Neural cell (in vitro differentiated cells): ENCODE measurements at regions not wholly inside any gene's neighbourhood (a gene's known extent, or its start where the extent isn't known, plus 50 kb on each side); places are given as distances from the start of the nearest gene placed in this dataset.

Experiments
- H2AFZ ChIP-seq: fragments of 200-600, 300-800 bp; sonication (generic), shearing (Covaris generic); 2 replicates; pipeline ENCODE4 v1.6.0; 2014; ENCODE audit warnings: low read depth, mild to moderate bottlenecking, antibody characterized with exemption, low read length, moderate library complexity
- H3F3A ChIP-seq: fragments of 200-600 bp; shearing (Covaris generic); 2 replicates; pipeline ENCODE4 v1.6.1; 2016; ENCODE audit warnings: mild to moderate bottlenecking, moderate library complexity, mixed read lengths, antibody characterized with exemption, low read length; ENCODE audit not compliant: insufficient read depth, poor library complexity, severe bottlenecking
- H3K27ac ChIP-seq: fragments of 200-600, 300-800 bp; sonication (generic), shearing (Covaris generic); 2 replicates; pipeline ENCODE4 v1.5.1; 2014; ENCODE audit warnings: mild to moderate bottlenecking, low read length, moderate library complexity
- H3K27me3 ChIP-seq: fragments of 300-800, 200-600 bp; sonication (generic), shearing (Covaris generic); 2 replicates; pipeline ENCODE4 v1.6.0; 2014; ENCODE audit warnings: mild to moderate bottlenecking, low read depth, low read length, moderate library complexity; ENCODE audit not compliant: insufficient read depth
- H3K36me3 ChIP-seq: fragments of 300-800, 200-600 bp; sonication (generic), shearing (Covaris generic); 2 replicates; pipeline ENCODE4 v1.5.1; 2014; ENCODE audit warnings: mild to moderate bottlenecking, antibody characterized with exemption, low read length, moderate library complexity; ENCODE audit not compliant: insufficient read depth
- H3K4me2 ChIP-seq: fragments of 300-800, 200-600 bp; sonication (generic), shearing (Covaris generic); 2 replicates; pipeline ENCODE4 v1.6.0; 2014; ENCODE audit warnings: mild to moderate bottlenecking, low read length
- H3K4me3 ChIP-seq: fragments of 300-800, 200-600 bp; sonication (generic), shearing (Covaris generic); 2 replicates; pipeline ENCODE4 v1.5.1; 2014; ENCODE audit warnings: mild to moderate bottlenecking, low read length, moderate library complexity
- H3K79me2 ChIP-seq: fragments of 200-600 bp; shearing (Covaris generic); replicated peaks from 2 replicates; pipeline ENCODE4 v1.6.0; 2014; ENCODE audit warnings: mild to moderate bottlenecking, low read length, moderate library complexity; ENCODE audit not compliant: insufficient read depth
- H3K9ac ChIP-seq: fragments of 300-800, 200-600 bp; sonication (generic), shearing (Covaris generic); 2 replicates; pipeline ENCODE4 v1.6.1; 2016; ENCODE audit warnings: mild to moderate bottlenecking, low read length, mixed read lengths
- H3K9me2 ChIP-seq: fragments of 200-600 bp; shearing (Covaris generic); 2 replicates; pipeline ENCODE4 v1.6.1; 2016; ENCODE audit warnings: mild to moderate bottlenecking, low read length, mixed read lengths; ENCODE audit not compliant: insufficient read depth
- H3K9me3 ChIP-seq: fragments of 200-600, 300-800 bp; sonication (generic), shearing (Covaris generic); 2 replicates; pipeline ENCODE4 v1.6.1; 2016; ENCODE audit warnings: mild to moderate bottlenecking, mixed run types, low read length, moderate library complexity, mixed read lengths
- H4K20me1 ChIP-seq: fragments of 200-600 bp; shearing (Covaris generic); 2 replicates; pipeline ENCODE4 v1.6.1; 2016; ENCODE audit warnings: mild to moderate bottlenecking, mixed run types; ENCODE audit not compliant: insufficient read depth
- CTCF ChIP-seq: fragments of 450-650 bp; IDR thresholded peaks from 2 replicates; pipeline ENCODE4 v1.5.1; 2014; ENCODE audit warnings: antibody characterized with exemption, mild to moderate bottlenecking, moderate library complexity; ENCODE audit not compliant: poor library complexity, severe bottlenecking
- EP300 ChIP-seq: fragments of 450-650 bp; conservative IDR thresholded peaks from 2 replicates; pipeline ENCODE4 v1.6.1; 2014; ENCODE audit warnings: antibody characterized with exemption, mild to moderate bottlenecking, moderate library complexity; ENCODE audit not compliant: poor library complexity, severe bottlenecking
- EZH2 ChIP-seq: fragments of 200-600, 300-800 bp; shearing (Covaris generic), sonication (generic); IDR thresholded peaks from 2 replicates; pipeline ENCODE4 v1.6.1; 2014; ENCODE audit warnings: antibody characterized with exemption, low read length, borderline replicate concordance, mild to moderate bottlenecking; ENCODE audit not compliant: insufficient read depth, poor library complexity, severe bottlenecking
- MXI1 ChIP-seq: fragments of 450-650 bp; conservative IDR thresholded peaks from 2 replicates; pipeline ENCODE4 v1.6.1; 2014; ENCODE audit warnings: antibody characterized with exemption, mild to moderate bottlenecking; ENCODE audit not compliant: poor library complexity, severe bottlenecking
- POLR2AphosphoS5 ChIP-seq: IDR thresholded peaks from 2 replicates; pipeline ENCODE4 v1.6.1; 2012
- RAD21 ChIP-seq: fragments of 450-650 bp; conservative IDR thresholded peaks from 2 replicates; pipeline ENCODE4 v1.6.1; 2014; ENCODE audit warnings: antibody characterized with exemption, mild to moderate bottlenecking, moderate library complexity
- REST ChIP-seq: IDR thresholded peaks from 2 replicates; pipeline ENCODE4 v1.6.1; 2012; ENCODE audit warnings: borderline replicate concordance
- SMC3 ChIP-seq: fragments of 450-650 bp; conservative IDR thresholded peaks from 2 replicates; pipeline ENCODE4 v1.6.1; 2014; ENCODE audit warnings: antibody characterized with exemption, mild to moderate bottlenecking, moderate library complexity; ENCODE audit not compliant: poor library complexity
- TAF1 ChIP-seq: IDR thresholded peaks from 2 replicates; pipeline ENCODE4 v1.6.1; 2012; ENCODE audit warnings: low read depth

- Histone ChIP-seq H3K9me3 (no peaks in the 10 kb centered on the region), H3K27ac (no peak overlapping the region), H3K9me2 (no peaks in the 10 kb centered on the region), H4K20me1 (no peaks in the 10 kb centered on the region), H3K79me2 (no peaks in the 10 kb centered on the region), H3F3A (no peaks in the 10 kb centered on the region), H3K27me3 (no peaks in the 10 kb centered on the region), H3K4me3 (no peak overlapping the region), H3K36me3 (no peaks in the 10 kb centered on the region), H3K4me2 (no peak overlapping the region), H2AFZ (no peak overlapping the region), H3K9ac (no peak overlapping the region)
- no peak for TF ChIP-seq POLR2AphosphoS5
- no peak for TF ChIP-seq REST
- TF ChIP-seq MXI1, result no peak
- TF ChIP-seq TAF1, result no peak
- no peak for TF ChIP-seq RAD21
- no peak for TF ChIP-seq EZH2
- no peak for TF ChIP-seq SMC3
- TF ChIP-seq CTCF, result no peak
- TF ChIP-seq EP300, result no peak
These were observed 110.7 kb downstream of the UNC5CL start for GRCh38 chr6:40928307-40928706.

GRCh38 chr6:40925341-40925740 lies 113.7 kb downstream of the UNC5CL start:
- no peak overlapping the region for H2AFZ ChIP-seq
- H3K27ac ChIP-seq, result no peak overlapping the region
- no peak overlapping the region for H3K4me2 ChIP-seq
- H3K9me3 ChIP-seq, result no peaks in the 10 kb centered on the region
- H3K79me2 ChIP-seq, result no peaks in the 10 kb centered on the region
- H3K9me2 ChIP-seq, result no peaks in the 10 kb centered on the region
- TF ChIP-seq EP300 (no peak), SMC3 (no peak), POLR2AphosphoS5 (no peak), TAF1 (no peak), RAD21 (no peak), REST (no peak), MXI1 (no peak), EZH2 (no peak), CTCF (no peak)
- H3F3A ChIP-seq, result no peaks in the 10 kb centered on the region
- no peaks in the 10 kb centered on the region for H3K27me3 ChIP-seq
- H3K4me3 ChIP-seq, result no peak overlapping the region
- no peaks in the 10 kb centered on the region for H4K20me1 ChIP-seq
- H3K9ac ChIP-seq, result no peak overlapping the region
- no peaks in the 10 kb centered on the region for H3K36me3 ChIP-seq
